HepG2 (cell line): ENCODE measurements at regions not wholly inside any gene's neighbourhood (a gene's known extent, or its start where the extent isn't known, plus 50 kb on each side); places are given as distances from the start of the nearest gene placed in this dataset.

Experiments
- ATAC-seq: fragments of 200-7000 bp; cut with Tn5 transposase; 3 replicates; pipeline ENCODE4 v1.9.1; 2020; ENCODE audit warnings: mild to moderate bottlenecking, moderate library complexity
- BruUV-seq: library from RNA; stranded (reverse); fragments of 400-500 nt; replicated peaks from 2 replicates; lab custom pipeline; 2021; lab: Mats Ljungman, UMichigan
- CTCF ChIA-PET: fragments of 300-600 bp; formaldehyde crosslinking; extraction: SDS; loops from one replicate; lab custom pipeline; 2021; ENCODE audit warnings: low total read pairs, inconsistent platforms, low intra/inter-chr PET ratio; lab: Yijun Ruan, JAX
- POLR2A ChIA-PET: fragments of 350-600 bp; sonication (Branson Sonifier 250); formaldehyde crosslinking; loops from one replicate; lab custom pipeline; 2020; ENCODE audit warnings: antibody characterized with exemption, inconsistent platforms; lab: Yijun Ruan, JAX
- DNase-seq: peaks from one replicate; pipeline ENCODE4 v3.0.0-alpha.2; 2015; ENCODE audit warnings: low spot score
- FAIRE-seq: peaks from 3 replicates; lab custom pipeline; 2011; peaks lifted over from hg19 to GRCh38; lab: Jason Lieb, UNC
- H2AFZ ChIP-seq: one replicate; pipeline ENCODE4 v1.6.1; 2011; ENCODE audit warnings: low read length, inconsistent platforms
- H3K27ac ChIP-seq: fragments of 300-600 bp; 3 replicates; pipeline ENCODE4 v1.8.0; 2011; ENCODE audit warnings: mixed run types, mild to moderate bottlenecking, mixed read lengths, low read length, inconsistent platforms; ENCODE audit not compliant: insufficient read depth; ENCODE audit errors: extremely low read length
- H3K27me3 ChIP-seq, 2 experiments: fragments of 200-600 bp in 1 of 2; 2 replicates in 1 of 2; 3 replicates in 1 of 2; pipeline versions ENCODE4 v1.6.0 to v1.8.0; 2011; ENCODE audit warnings: low read length in 2 of 2, mild to moderate bottlenecking in 2 of 2, moderate library complexity in 2 of 2, inconsistent platforms in 1 of 2; ENCODE audit not compliant: insufficient read depth in 2 of 2, control insufficient read depth in 1 of 2
- H3K36me3 ChIP-seq, 2 experiments: fragments of 200-600 bp in 1 of 2; replicated peaks in 1 of 2; 2 replicates in 1 of 2; 3 replicates in 1 of 2; pipeline versions ENCODE4 v1.5.1 to v1.8.0; 2011; ENCODE audit warnings: low read length in 2 of 2, inconsistent platforms in 1 of 2; ENCODE audit not compliant: insufficient read depth in 2 of 2, control insufficient read depth in 1 of 2
- H3K4me1 ChIP-seq: 2 replicates; pipeline ENCODE4 v1.5.1; 2012; ENCODE audit warnings: low read length, inconsistent platforms; ENCODE audit not compliant: insufficient read depth
- H3K4me2 ChIP-seq: 2 replicates; pipeline ENCODE4 v1.6.0; 2011; ENCODE audit warnings: low read depth, low read length, inconsistent platforms
- H3K4me3 ChIP-seq, 3 experiments: fragments of 200-600 bp in 1 of 3; sonication (generic), shearing (Covaris generic) in 1 of 3; replicated peaks in 1 of 3; 2 replicates each; pipeline ENCODE4 v1.5.1; 2011 to 2016; ENCODE audit warnings: low read length in 3 of 3, inconsistent platforms in 2 of 3, low read depth in 2 of 3, mild to moderate bottlenecking in 2 of 3, control low read depth in 1 of 3, mixed read lengths in 1 of 3; ENCODE audit not compliant: insufficient read depth in 1 of 3
- H3K79me2 ChIP-seq: one replicate; pipeline ENCODE4 v1.6.1; 2011; ENCODE audit warnings: low read length, inconsistent platforms; ENCODE audit not compliant: insufficient read depth
- H3K9ac ChIP-seq: 2 replicates; pipeline ENCODE4 v1.6.0; 2011; ENCODE audit warnings: mild to moderate bottlenecking, low read depth, low read length, inconsistent platforms; ENCODE audit not compliant: insufficient read depth
- H3K9me3 ChIP-seq: 2 replicates; pipeline ENCODE4 v1.5.1; 2012; ENCODE audit warnings: mild to moderate bottlenecking, low read length
- H4K20me1 ChIP-seq: 2 replicates; pipeline ENCODE4 v1.6.0; 2011; ENCODE audit warnings: inconsistent platforms, mild to moderate bottlenecking, low read length, moderate library complexity; ENCODE audit not compliant: insufficient read depth
- ARNT ChIP-seq: fragments of 450-650 bp; IDR thresholded peaks from 2 replicates; pipeline ENCODE4 v1.6.1; 2017
- ATF5 ChIP-seq: sonication (generic); formaldehyde crosslinking; IDR thresholded peaks from 2 replicates; pipeline ENCODE4 v1.4.0; 2020; ENCODE audit warnings: mild to moderate bottlenecking, low read depth, missing genetic modification reagents
- DNMT3B ChIP-seq: conservative IDR thresholded peaks from 2 replicates; pipeline ENCODE4 v1.6.1; 2016; ENCODE audit warnings: missing biosample characterization, control low read depth
- FOXO1 ChIP-seq: sonication (generic); formaldehyde crosslinking; IDR thresholded peaks from 2 replicates; pipeline ENCODE4 v1.4.0; 2020; ENCODE audit warnings: missing genetic modification reagents
- HNRNPUL1 ChIP-seq: fragments of 200-400 bp; formaldehyde crosslinking; IDR thresholded peaks from 2 replicates; pipeline ENCODE4 v1.6.1; 2017; ENCODE audit warnings: low read depth, mild to moderate bottlenecking, low read length, moderate library complexity
- JUNB ChIP-seq: sonication (generic); formaldehyde crosslinking; IDR thresholded peaks from 2 replicates; pipeline ENCODE4 v1.8.0; 2022; ENCODE audit warnings: missing genetic modification reagents, mild to moderate bottlenecking, borderline replicate concordance
- NFATC3 ChIP-seq: sonication (generic); formaldehyde crosslinking; IDR thresholded peaks from 2 replicates; pipeline ENCODE4 v1.5.1; 2020; ENCODE audit warnings: mild to moderate bottlenecking, missing genetic modification reagents
- NR1H2 ChIP-seq: sonication (generic); formaldehyde crosslinking; IDR thresholded peaks from 2 replicates; pipeline ENCODE4 v1.8.1; 2022; ENCODE audit warnings: low read depth, missing genetic modification reagents, borderline replicate concordance
- PLSCR1 ChIP-seq: sonication (generic); formaldehyde crosslinking; IDR thresholded peaks from 2 replicates; pipeline ENCODE4 v1.5.0; 2020; ENCODE audit warnings: missing genetic modification reagents, mild to moderate bottlenecking, borderline replicate concordance
- PTBP1 ChIP-seq: fragments of 200-400 bp; formaldehyde crosslinking; IDR thresholded peaks from 2 replicates; pipeline ENCODE4 v1.6.1; 2018; ENCODE audit warnings: low read length, low read depth; ENCODE audit not compliant: poor library complexity, severe bottlenecking
- REXO4 ChIP-seq: sonication (generic); formaldehyde crosslinking; IDR thresholded peaks from 2 replicates; pipeline ENCODE4 v1.8.0; 2022; ENCODE audit warnings: missing genetic modification reagents, mild to moderate bottlenecking, borderline replicate concordance
- TRAFD1 ChIP-seq: sonication (generic); formaldehyde crosslinking; IDR thresholded peaks from 2 replicates; pipeline ENCODE4 v1.5.1; 2020; ENCODE audit warnings: missing genetic modification reagents, mild to moderate bottlenecking, borderline replicate concordance
- ZBTB25 ChIP-seq: IDR thresholded peaks from 2 replicates; pipeline ENCODE4 v1.6.1; 2018; ENCODE audit warnings: missing genetic modification reagents
- ZNF326 ChIP-seq: sonication (generic); formaldehyde crosslinking; IDR thresholded peaks from 2 replicates; pipeline ENCODE4 v1.4.0; 2020; ENCODE audit warnings: missing genetic modification reagents, borderline replicate concordance
- ZNF577 ChIP-seq: sonication (generic); formaldehyde crosslinking; IDR thresholded peaks from 2 replicates; pipeline ENCODE4 v1.4.0; 2020; ENCODE audit warnings: mild to moderate bottlenecking, low read depth, missing genetic modification reagents, borderline replicate concordance
- ZNF7 ChIP-seq: IDR thresholded peaks from 2 replicates; pipeline ENCODE4 v1.6.1; 2016; ENCODE audit warnings: missing biosample characterization, missing genetic modification reagents
- in situ Hi-C: cut with HindIII; loops from 2 replicates; pipeline ENCODE4 v1.10.0; 2017; ENCODE audit warnings: low pct_unique_long_range_greater_than_20kb; ENCODE audit not compliant: extremely low pct_ligation_motif_present
- intact Hi-C: fragments of 100-400 bp; cut with micrococcal nuclease; formaldehyde crosslinking; loops from one replicate; pipeline ENCODE4 v1.10.0; 2022; ENCODE audit not compliant: unreplicated experiment

- TF ChIP-seq ZNF7 (CRISPR knock-in tag): no peak
- no peak for TF ChIP-seq DNMT3B (CRISPR knock-in tag)
- TF ChIP-seq ZBTB25 (CRISPR knock-in tag): no peak
- no peak for TF ChIP-seq NFATC3 (CRISPR knock-in tag)
- no peak for TF ChIP-seq REXO4 (CRISPR knock-in tag)
- no peak for TF ChIP-seq ATF5 (CRISPR knock-in tag)
- TF ChIP-seq, all 625 proteins: peak for 0
Observed at GRCh38 chr5:97666783-97667182, 483.7 kb upstream of the RIOK2 start (continued).

GRCh38 chr5:97670447-97670846, 487.4 kb upstream of the RIOK2 start:
- no peaks in the 10 kb centered on the region for H3K36me3 ChIP-seq
- DNase-seq (no peak), ATAC-seq (no peak)
- TF ChIP-seq NR1H2 (CRISPR knock-in tag) (no peak), TRAFD1 (CRISPR knock-in tag) (no peak), FOXO1 (CRISPR knock-in tag) (no peak), ARNT (no peak), PTBP1 (no peak), ZNF326 (CRISPR knock-in tag) (no peak), PLSCR1 (CRISPR knock-in tag) (no peak), JUNB (CRISPR knock-in tag) (no peak), ZNF577 (CRISPR knock-in tag) (no peak), HNRNPUL1 (no peak)
- TF ChIP-seq, all 625 proteins: peak for 0
- H3K27ac ChIP-seq: no peak overlapping the region
- no peak overlapping the region for H2AFZ ChIP-seq
- intact Hi-C loops (no loop called here), in situ Hi-C loops (no loop called here)
- FAIRE-seq: no peak
- H3K9ac ChIP-seq: no peak overlapping the region
- no peaks in the 10 kb centered on the region for H3K4me1 ChIP-seq
- H3K4me3 ChIP-seq: no peak overlapping the region
- ChIA-PET CTCF (no interaction called here), POLR2A (no interaction called here)
- peaks cover 26% of the 10 kb centered on the region for H3K9me3 ChIP-seq
- no peaks in the 10 kb centered on the region for H3K27me3 ChIP-seq
- H3K4me2 ChIP-seq: no peak overlapping the region
- no TSS peak for BruUV-seq
- no peaks in the 10 kb centered on the region for H3K79me2 ChIP-seq
- no peaks in the 10 kb centered on the region for H4K20me1 ChIP-seq
